ENCODE measurements at regions not wholly inside any gene's neighbourhood (a gene's known extent, or its start where the extent isn't known, plus 50 kb on each side); places are given as distances from the start of the nearest gene placed in this dataset.
A peak's percentile ranks its signal among the peaks of the same experiment; 100 is the strongest.
"Not testable (repeated sequence)": the region's sequence is repeated elsewhere in the genome, so short reads cannot be mapped to it uniquely, and the experiment has no call there.

DNA sequence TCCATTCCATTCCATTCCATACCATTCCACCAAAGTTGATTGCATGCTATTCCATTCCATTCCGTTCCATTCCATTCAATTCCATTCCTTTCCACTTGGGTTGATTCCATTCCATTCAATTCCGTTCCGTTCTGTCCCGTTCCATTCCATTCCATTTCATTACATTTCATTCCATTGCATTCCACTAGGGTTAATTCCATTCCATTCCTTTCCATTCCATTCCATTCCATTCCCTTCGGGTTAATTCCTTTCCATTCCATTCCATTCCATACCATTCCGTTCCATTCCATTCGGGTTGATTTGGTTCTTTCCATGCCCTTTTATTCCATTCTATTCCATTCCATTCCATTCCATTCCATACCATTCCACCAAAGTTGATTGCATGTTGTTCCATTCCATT is 131.9 kb downstream of the CWH43 start:
- ATAC-seq (ENCODE audit: low read depth in 2 of 2); H3K4me3 Mint-ChIP-seq; H3K27me3 Mint-ChIP-seq; H3K27ac Mint-ChIP-seq; DNase-seq: not testable (repeated sequence)
- Mint-ChIP-seq H3K4me1 (peaks cover 5 to 23% (median 8%) of the 10 kb centered on the region in 3 donors), H3K9me3 (peaks cover 52 to 75% (median 60%) of the 10 kb centered on the region in 7 donors), H3K36me3 (peaks cover 29 to 68% of the 10 kb centered on the region in 2 donors)

DNA sequence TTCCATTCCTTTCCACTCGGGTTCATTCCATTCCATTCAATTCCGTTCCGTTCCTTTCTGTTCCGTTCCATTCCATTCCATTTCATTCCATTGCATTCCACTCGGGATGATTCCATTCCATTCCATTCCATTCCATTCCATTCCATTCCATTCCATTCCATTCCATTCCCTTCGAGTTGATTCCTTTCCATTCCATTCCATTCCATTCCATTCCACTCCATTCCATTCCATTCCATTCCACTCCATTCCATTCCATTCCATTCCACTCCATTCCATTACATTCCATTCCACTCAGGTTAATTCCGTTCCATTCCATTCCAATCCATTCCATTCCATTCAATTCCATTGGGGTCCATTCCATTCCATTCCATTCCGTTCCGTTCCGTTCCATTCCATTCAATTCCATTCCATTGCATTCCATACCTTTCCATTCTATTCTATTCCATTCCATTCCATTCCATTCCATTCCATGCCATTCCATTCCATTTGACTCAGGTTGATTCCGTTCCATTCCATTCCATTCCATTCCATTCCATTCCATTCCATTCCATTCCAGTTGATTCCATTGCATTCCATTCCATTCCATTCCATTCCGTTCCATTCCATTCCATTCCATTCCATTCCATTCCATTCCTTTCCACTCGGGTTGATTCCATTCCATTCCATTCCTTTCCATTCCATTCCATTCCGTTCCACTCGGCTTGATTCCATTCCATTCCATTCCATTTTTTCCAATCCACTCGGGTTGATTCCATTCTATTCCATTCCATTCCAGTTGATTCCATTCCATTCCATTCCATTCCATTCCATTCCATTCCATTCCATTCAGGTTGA is 132.5 kb downstream of the CWH43 start:
- not testable (repeated sequence) for H3K27ac Mint-ChIP-seq, H3K4me3 Mint-ChIP-seq, H3K27me3 Mint-ChIP-seq, DNase-seq
- ATAC-seq (ENCODE audit: low read depth in 2 of 2) = peak; percentile 45 to 53
- peaks cover 47 to 71% (median 55%) of the 10 kb centered on the region in 7 donors for H3K9me3 Mint-ChIP-seq
- peaks cover 29 to 62% of the 10 kb centered on the region in 2 donors for H3K36me3 Mint-ChIP-seq
- H3K4me1 Mint-ChIP-seq = peaks cover 5 to 23% (median 8%) of the 10 kb centered on the region in 3 donors

DNA sequence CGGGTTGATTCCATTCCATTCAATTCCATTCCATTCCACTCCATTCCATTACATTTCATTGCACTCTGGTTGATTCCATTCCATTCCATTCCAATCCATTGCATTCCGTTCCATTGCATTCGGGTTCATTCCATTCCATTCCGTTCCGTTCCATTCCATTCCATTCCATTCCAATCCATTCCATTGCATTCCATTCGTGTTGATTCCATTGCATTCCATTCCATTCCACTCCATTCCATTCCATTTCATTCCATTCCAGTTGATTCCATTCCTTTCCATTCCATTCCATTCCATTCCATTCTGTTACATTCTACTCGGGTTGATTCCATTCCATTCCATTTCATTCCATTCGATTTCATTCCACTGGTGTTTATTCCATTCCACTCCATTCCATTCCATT is 133.3 kb downstream of the CWH43 start:
- not testable (repeated sequence) for H3K4me3 Mint-ChIP-seq, DNase-seq, H3K27me3 Mint-ChIP-seq
- peak in 1 of 2 donors; percentile 4 for ATAC-seq (ENCODE audit: low read depth in 2 of 2)
- peaks cover 26 to 59% of the 10 kb centered on the region in 2 donors for H3K36me3 Mint-ChIP-seq
- peaks cover 45 to 65% (median 51%) of the 10 kb centered on the region in 7 donors for H3K9me3 Mint-ChIP-seq
- peaks cover 5 to 23% (median 8%) of the 10 kb centered on the region in 3 donors for H3K4me1 Mint-ChIP-seq
- peak overlapping the region in 1 of 6 donors; percentile 0 for H3K27ac Mint-ChIP-seq

DNA sequence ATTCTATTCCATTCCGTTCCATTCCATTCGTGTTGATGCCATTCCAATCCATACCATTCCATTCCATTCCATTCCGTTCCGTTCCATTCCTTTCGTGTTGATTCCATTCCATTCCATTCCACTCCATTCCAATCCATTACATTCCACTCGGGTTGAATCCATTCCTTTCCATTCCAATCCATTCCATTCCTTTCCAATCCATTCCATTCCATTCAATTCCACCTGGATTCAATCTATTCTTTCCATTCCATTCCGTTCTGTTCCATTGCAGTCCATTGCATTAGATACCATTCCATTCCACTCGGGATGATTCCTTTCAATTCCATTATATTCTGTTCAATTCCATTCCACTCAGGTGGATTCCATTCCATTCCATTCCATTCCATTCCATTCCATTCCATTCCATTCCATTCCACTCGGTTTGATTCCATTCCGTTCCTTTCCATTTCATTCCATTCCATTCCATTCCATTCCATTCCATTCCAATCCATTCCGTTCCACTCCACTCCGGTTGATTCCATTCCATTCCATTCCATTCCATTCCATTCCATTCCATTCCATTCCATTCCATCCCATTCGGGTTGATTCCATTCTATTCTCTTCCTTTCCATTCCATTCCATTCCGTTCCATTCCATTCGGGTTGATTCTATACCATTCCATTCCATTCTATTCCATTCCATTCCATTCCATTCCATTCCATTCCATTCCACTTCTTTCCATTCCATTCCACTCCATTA is 134.1 kb downstream of the CWH43 start:
- H3K9me3 Mint-ChIP-seq = peaks cover 38 to 57% (median 46%) of the 10 kb centered on the region in 7 donors
- not testable (repeated sequence) for H3K27ac Mint-ChIP-seq; DNase-seq; ATAC-seq (ENCODE audit: low read depth in 2 of 2); H3K27me3 Mint-ChIP-seq; H3K4me3 Mint-ChIP-seq
- H3K36me3 Mint-ChIP-seq = peaks cover 24 to 50% of the 10 kb centered on the region in 2 donors
- H3K4me1 Mint-ChIP-seq = peaks cover 5 to 23% (median 8%) of the 10 kb centered on the region in 3 donors

DNA sequence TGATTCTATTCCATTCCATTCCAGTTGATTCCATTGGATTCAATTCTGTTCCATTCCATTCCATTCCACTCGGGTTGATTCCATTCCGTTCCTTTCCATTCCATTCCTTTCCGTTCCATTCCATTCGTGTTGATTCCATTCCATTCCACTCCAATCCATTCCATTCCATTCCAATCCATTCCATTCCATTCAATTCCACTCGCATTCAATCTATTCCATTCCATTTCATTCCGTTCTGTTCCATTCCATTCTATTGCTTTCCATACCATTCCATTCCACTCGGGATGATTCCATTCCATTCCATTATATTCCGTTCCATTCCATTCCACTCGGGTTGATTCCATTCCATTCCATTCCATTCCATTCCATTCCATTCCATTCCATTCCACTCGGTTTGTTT is 134.7 kb downstream of the CWH43 start:
- H3K4me3 Mint-ChIP-seq, DNase-seq, H3K27ac Mint-ChIP-seq, H3K27me3 Mint-ChIP-seq: not testable (repeated sequence)
- Mint-ChIP-seq H3K4me1 (peaks cover 5 to 23% (median 8%) of the 10 kb centered on the region in 3 donors), H3K36me3 (peaks cover 24 to 48% of the 10 kb centered on the region in 2 donors), H3K9me3 (peaks cover 34 to 54% (median 43%) of the 10 kb centered on the region in 7 donors)
- ATAC-seq (ENCODE audit: low read depth in 2 of 2) = peak; percentile 32 to 43

DNA sequence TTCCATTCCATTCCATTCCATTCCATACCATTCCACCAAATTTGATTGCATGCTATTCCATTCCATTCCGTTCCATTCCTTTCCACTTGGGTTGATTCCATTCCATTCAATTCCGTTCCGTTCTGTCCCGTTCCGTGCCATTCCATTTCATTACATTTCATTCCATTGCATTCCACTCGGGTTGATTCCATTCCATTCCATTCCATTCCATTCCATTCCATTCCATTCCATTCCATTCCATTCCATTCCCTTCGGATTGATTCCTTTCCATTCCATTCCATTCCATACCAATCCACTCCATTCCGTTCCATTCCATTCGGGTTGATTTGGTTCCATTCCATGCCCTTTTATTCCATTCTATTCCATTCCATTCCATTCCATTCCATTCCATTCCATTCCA is 140.4 kb downstream of the CWH43 start:
- H3K4me3 Mint-ChIP-seq; H3K27me3 Mint-ChIP-seq; ATAC-seq (ENCODE audit: low read depth in 2 of 2); H3K27ac Mint-ChIP-seq; H3K4me1 Mint-ChIP-seq; DNase-seq: not testable (repeated sequence)
- Mint-ChIP-seq H3K9me3 (peaks cover 2 to 12% (median 6%) of the 10 kb centered on the region in 7 donors), H3K36me3 (peaks cover 0 to 11% of the 10 kb centered on the region in 2 donors)

DNA sequence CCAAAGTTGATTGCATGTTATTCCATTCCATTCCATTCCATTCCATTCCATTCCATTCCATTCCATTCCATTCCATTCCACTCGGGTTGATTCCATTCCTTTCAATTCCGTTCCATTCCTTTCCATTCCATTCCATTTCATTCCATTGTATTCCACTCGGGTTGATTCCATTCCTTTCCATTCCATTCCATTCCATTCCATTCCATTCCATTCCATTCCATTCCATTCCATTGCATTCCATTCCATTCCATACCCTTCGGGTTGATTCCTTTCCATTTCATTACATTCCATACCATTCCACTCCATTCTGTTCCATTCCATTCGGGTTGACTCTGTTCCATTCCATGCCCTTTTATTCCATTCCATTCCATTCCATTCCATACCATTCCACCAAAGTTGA is 140.8 kb downstream of the CWH43 start:
- DNase-seq; H3K27me3 Mint-ChIP-seq; H3K4me3 Mint-ChIP-seq; ATAC-seq (ENCODE audit: low read depth in 2 of 2); H3K4me1 Mint-ChIP-seq; H3K27ac Mint-ChIP-seq: not testable (repeated sequence)
- peaks cover 5 to 15% (median 10%) of the 10 kb centered on the region in 7 donors for H3K9me3 Mint-ChIP-seq
- peaks cover 0 to 15% of the 10 kb centered on the region in 2 donors for H3K36me3 Mint-ChIP-seq

DNA sequence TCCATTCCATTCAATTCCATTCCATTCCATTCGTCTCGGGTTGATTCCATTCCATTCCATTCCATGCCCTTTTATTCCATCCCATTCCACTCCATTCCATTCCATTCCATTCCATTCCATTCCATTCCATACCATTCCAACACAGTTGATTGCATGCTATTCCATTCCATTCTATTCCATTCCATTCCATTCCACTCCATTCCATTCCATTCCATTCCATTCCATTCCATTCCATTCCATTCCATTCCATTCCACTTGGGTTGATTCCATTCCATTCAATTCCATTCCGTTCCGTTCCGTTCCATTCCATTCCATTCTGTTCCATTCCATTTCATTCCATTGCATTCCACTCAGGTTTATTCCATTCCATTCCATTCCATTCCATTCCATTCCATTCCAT is 143.3 kb downstream of the CWH43 start:
- Mint-ChIP-seq H3K9me3 (peaks cover 2 to 16% (median 8%) of the 10 kb centered on the region in 7 donors), H3K36me3 (peaks cover 0 to 16% of the 10 kb centered on the region in 2 donors)
- H3K4me3 Mint-ChIP-seq; ATAC-seq (ENCODE audit: low read depth in 2 of 2); H3K4me1 Mint-ChIP-seq; H3K27me3 Mint-ChIP-seq; DNase-seq; H3K27ac Mint-ChIP-seq: not testable (repeated sequence)

DNA sequence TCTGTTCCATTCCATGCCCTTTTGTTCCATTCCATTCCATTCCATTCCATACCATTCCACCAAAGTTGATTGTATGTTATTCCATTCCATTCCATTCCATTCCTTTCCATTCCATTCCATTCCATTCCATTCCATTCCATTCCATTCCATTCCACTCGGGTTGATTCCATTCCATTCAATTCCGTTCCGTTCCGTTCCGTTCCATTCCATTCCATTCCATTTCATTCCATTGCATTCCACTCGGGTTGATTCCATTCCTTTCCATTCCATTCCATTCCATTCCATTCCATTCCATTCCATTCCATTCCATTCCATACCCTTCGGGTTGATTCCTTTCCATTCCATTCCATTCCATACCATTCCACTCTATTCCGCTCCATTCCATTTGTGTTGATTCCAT is 143.8 kb downstream of the CWH43 start:
- H3K4me3 Mint-ChIP-seq, DNase-seq, H3K27me3 Mint-ChIP-seq, H3K4me1 Mint-ChIP-seq, H3K27ac Mint-ChIP-seq: not testable (repeated sequence)
- Mint-ChIP-seq H3K36me3 (peaks cover 0 to 16% of the 10 kb centered on the region in 2 donors), H3K9me3 (peaks cover 2 to 19% (median 8%) of the 10 kb centered on the region in 7 donors)
- peak in 1 of 2 donors; percentile 14 for ATAC-seq (ENCODE audit: low read depth in 2 of 2)

DNA sequence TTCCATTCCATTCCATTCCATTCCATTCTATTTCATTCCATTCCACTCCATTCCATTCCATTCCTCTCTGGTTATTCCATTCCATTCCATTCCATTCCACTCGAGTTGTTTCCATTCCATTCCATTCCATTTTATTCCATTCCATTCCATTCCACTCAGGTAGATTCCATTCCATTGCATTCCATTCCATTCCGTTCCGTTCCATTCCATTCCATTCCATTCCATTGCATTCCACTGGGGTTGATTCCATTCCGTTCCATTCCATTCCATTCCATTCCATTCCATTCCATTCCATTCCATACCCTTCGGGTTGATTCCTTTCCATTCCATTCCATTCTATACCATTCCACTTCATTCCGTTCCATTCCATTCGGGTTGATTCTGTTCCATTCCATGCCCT is 144.6 kb downstream of the CWH43 start:
- Mint-ChIP-seq H3K9me3 (peaks cover 2 to 20% (median 9%) of the 10 kb centered on the region in 7 donors), H3K36me3 (peaks cover 0 to 16% of the 10 kb centered on the region in 2 donors)
- not testable (repeated sequence) for DNase-seq; H3K4me1 Mint-ChIP-seq; H3K4me3 Mint-ChIP-seq; H3K27ac Mint-ChIP-seq; H3K27me3 Mint-ChIP-seq; ATAC-seq (ENCODE audit: low read depth in 2 of 2)

DNA sequence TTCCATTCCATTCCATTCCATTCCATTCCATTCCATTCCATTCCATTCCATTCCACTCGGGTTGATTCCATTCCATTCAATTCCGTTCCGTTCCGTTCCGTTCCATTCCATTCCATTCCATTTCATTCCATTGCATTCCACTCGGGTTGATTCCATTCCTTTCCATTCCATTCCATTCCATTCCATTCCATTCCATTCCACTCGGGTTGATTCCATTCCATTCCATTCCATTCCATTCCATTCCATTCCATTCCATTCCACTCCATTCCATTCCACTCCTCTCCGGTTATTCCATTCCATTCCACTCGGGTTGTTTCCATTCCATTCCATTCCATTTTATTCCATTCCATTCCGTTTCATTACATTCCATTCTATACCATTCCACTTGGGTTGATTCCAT is 151.0 kb downstream of the CWH43 start:
- not testable (repeated sequence) for H3K27ac Mint-ChIP-seq, DNase-seq, H3K27me3 Mint-ChIP-seq, H3K4me3 Mint-ChIP-seq
- peak; percentile 35 to 46 for ATAC-seq (ENCODE audit: low read depth in 2 of 2)
- Mint-ChIP-seq H3K36me3 (peaks cover 0 to 29% of the 10 kb centered on the region in 2 donors), H3K9me3 (peaks cover 16 to 34% (median 20%) of the 10 kb centered on the region in 7 donors), H3K4me1 (peaks cover 0 to 16% (median 3%) of the 10 kb centered on the region in 3 donors)

DNA sequence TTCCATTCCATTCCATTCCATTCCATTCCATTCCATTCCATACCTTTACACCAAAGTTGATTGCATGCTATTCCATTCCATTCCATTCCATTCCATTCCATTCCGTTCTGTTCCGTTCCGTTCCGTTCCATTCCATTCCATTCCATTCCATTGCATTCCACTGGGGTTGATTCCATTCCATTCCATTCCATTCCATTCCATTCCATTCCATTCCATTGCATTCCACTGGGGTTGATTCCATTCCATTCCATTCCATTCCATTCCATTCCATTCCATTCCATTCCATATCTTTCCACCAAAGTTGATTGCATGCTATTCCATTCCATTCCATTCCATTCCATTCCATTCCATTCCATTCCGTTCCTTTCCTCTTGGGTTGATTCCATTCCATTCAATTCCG is 151.9 kb downstream of the CWH43 start:
- peaks cover 16 to 37% (median 23%) of the 10 kb centered on the region in 7 donors for H3K9me3 Mint-ChIP-seq
- H3K4me1 Mint-ChIP-seq = peaks cover 0 to 16% (median 3%) of the 10 kb centered on the region in 3 donors
- not testable (repeated sequence) for DNase-seq; H3K4me3 Mint-ChIP-seq; H3K27ac Mint-ChIP-seq; H3K27me3 Mint-ChIP-seq; ATAC-seq (ENCODE audit: low read depth in 2 of 2)
- peaks cover 0 to 33% of the 10 kb centered on the region in 2 donors for H3K36me3 Mint-ChIP-seq

DNA sequence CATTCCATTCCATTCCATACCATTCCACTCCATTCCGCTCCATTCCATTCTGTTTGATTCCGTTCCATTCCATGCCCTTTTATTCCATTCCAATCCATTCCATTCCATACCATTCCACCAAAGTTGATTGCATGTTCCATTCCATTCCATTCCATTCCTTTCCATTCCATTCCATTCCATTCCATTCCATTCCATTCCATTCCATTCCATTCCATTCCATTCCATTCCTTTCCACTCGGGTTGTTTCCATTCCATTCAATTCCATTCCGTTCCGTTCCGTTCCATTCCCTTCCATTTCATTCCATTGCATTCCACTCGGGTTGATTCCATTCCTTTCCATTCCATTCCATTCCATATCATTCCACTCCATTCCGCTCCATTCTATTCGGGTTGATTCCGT is 152.7 kb downstream of the CWH43 start:
- not testable (repeated sequence) for ATAC-seq (ENCODE audit: low read depth in 2 of 2); H3K4me3 Mint-ChIP-seq; H3K27ac Mint-ChIP-seq; DNase-seq; H3K27me3 Mint-ChIP-seq
- peaks cover 18 to 46% (median 32%) of the 10 kb centered on the region in 7 donors for H3K9me3 Mint-ChIP-seq
- H3K36me3 Mint-ChIP-seq = peaks cover 0 to 39% of the 10 kb centered on the region in 2 donors
- H3K4me1 Mint-ChIP-seq = peaks cover 0 to 16% (median 3%) of the 10 kb centered on the region in 3 donors
